Effector memory CD8-positive, alpha-beta T cell (primary cell): ENCODE measurements at regions not wholly inside any gene's neighbourhood (a gene's known extent, or its start where the extent isn't known, plus 50 kb on each side); places are given as distances from the start of the nearest gene placed in this dataset.

Source experiments
- ATAC-seq: fragments of 150-1000 bp; cut with Tn5 transposase; replicated peaks from 2 replicates; pipeline ENCODE4 v1.10.0; 2021; ENCODE audit warnings: mild to moderate bottlenecking, moderate library complexity
- DNase-seq, 3 experiments: peaks; one replicate each; pipeline ENCODE4 v3.0.0; 2021
- H3K27ac Mint-ChIP-seq, 2 donors: one replicate each; pipeline ENCODE4 v1.8.0; 2022; ENCODE audit warnings: mild to moderate bottlenecking in 2 of 2, mixed read lengths in 2 of 2, moderate library complexity in 2 of 2
- H3K27me3 Mint-ChIP-seq, 2 donors: one replicate each; pipeline ENCODE4 v1.8.0; 2022; ENCODE audit warnings: mixed read lengths in 2 of 2
- H3K36me3 Mint-ChIP-seq: one replicate; pipeline ENCODE4 v1.8.0; 2022; ENCODE audit warnings: mild to moderate bottlenecking, moderate library complexity, mixed read lengths; ENCODE audit not compliant: insufficient read depth
- H3K4me1 Mint-ChIP-seq, 2 donors: one replicate each; pipeline ENCODE4 v1.8.0; 2022; ENCODE audit warnings: low read depth in 2 of 2, mixed read lengths in 2 of 2
- H3K4me3 Mint-ChIP-seq, 2 donors: one replicate each; pipeline ENCODE4 v1.8.0; 2022; ENCODE audit warnings: mild to moderate bottlenecking in 2 of 2, mixed read lengths in 2 of 2, moderate library complexity in 2 of 2
- H3K9me3 Mint-ChIP-seq, 2 donors: one replicate each; pipeline ENCODE4 v1.8.0; 2022; ENCODE audit warnings: mixed read lengths in 2 of 2

DNA sequence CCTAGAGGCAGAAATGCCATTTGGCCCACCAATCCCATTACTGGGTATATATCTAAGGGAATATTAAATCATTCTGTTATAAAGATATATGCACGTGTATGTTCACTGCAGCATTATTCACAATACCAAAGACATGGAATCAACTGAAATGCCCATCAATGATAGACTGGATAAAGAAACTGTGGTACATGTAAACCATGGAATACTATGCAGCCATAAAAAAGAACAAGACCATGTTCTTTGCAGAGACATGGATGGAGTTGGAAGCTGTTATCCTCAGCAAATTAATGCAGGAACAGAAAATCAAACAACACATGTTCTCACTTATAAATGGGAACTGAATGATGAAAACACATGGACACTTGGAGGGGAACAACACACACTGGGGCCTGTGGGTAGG is 458.4 kb downstream of the CD83 start:
- H3K4me1 Mint-ChIP-seq, result peaks cover 0 to under 1% of the 10 kb centered on the region in 2 donors
- H3K36me3 Mint-ChIP-seq, result no peaks in the 10 kb centered on the region
- H3K27ac Mint-ChIP-seq, result no peak overlapping the region
- DNase-seq (no peak), ATAC-seq (no peak)
- no peak overlapping the region for H3K4me3 Mint-ChIP-seq
- H3K27me3 Mint-ChIP-seq, result peaks cover 6 to 16% of the 10 kb centered on the region in 2 donors
- no peaks in the 10 kb centered on the region for H3K9me3 Mint-ChIP-seq

- no peak overlapping the region for H3K4me3 Mint-ChIP-seq
These were observed 461.4 kb downstream of the CD83 start for GRCh38 chr6:14578994-14579393.

GRCh38 chr6:14582749-14583148 is 465.2 kb downstream of the CD83 start:
- Mint-ChIP-seq H3K36me3 (no peaks in the 10 kb centered on the region), H3K4me3 (no peak overlapping the region), H3K9me3 (no peaks in the 10 kb centered on the region), H3K27ac (no peak overlapping the region), H3K4me1 (peaks cover 0 to 3% of the 10 kb centered on the region in 2 donors), H3K27me3 (peaks cover 8 to 28% of the 10 kb centered on the region in 2 donors)
- DNase-seq, result no peak
- ATAC-seq, result no peak

More at GRCh38 chr6:14578994-14579393, 461.4 kb downstream of the CD83 start:
- ATAC-seq (no peak), DNase-seq (no peak)
- H3K27me3 Mint-ChIP-seq, result peaks cover 8 to 24% of the 10 kb centered on the region in 2 donors
- H3K27ac Mint-ChIP-seq, result no peak overlapping the region
- no peaks in the 10 kb centered on the region for H3K36me3 Mint-ChIP-seq
- H3K9me3 Mint-ChIP-seq, result no peaks in the 10 kb centered on the region
- peaks cover 0 to 3% of the 10 kb centered on the region in 2 donors for H3K4me1 Mint-ChIP-seq

DNA sequence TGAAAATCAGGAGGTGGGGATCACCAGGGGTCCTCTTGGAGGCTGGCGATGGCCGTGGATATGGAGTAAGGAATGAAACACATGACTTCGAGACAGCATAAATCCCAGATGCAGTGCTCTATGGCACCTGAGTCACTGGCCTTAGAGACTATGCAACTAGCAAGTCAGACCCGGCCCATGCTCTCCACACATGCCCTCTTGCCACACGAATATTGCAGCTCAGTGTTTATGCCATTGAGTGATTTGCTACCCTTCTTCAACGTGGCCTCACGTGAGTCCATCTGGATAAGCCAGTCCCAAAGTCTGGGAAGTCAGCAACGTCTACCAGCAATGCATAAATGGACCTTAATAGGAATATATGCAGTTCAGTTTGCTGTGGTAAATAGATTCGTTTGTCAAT is 466.3 kb downstream of the CD83 start:
- Mint-ChIP-seq H3K9me3 (no peaks in the 10 kb centered on the region), H3K36me3 (no peaks in the 10 kb centered on the region), H3K27ac (no peak overlapping the region), H3K4me3 (no peak overlapping the region), H3K4me1 (peaks cover 0 to 3% of the 10 kb centered on the region in 2 donors), H3K27me3 (peaks cover 8 to 35% of the 10 kb centered on the region in 2 donors)
- DNase-seq (no peak), ATAC-seq (no peak)

DNA sequence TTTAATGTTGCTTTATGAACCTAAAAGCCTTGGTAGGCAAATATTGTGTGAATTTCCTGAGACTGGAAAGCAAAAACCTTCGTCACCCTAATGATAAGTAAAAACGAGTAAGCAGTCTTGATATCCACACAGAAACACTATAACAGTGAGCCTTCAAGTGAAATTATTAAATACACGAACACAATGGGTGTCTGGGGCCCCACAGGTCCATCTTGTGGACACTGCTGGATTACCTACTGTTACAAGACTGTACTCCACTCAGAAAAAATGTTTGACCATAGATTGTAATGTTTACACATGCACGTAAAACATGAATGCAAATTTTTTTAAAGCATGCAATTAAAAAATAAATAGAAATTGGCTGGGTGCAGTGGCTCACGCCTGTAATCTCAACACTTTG is 466.9 kb downstream of the CD83 start:
- DNase-seq (no peak), ATAC-seq (no peak)
- H3K9me3 Mint-ChIP-seq, result no peaks in the 10 kb centered on the region
- no peaks in the 10 kb centered on the region for H3K36me3 Mint-ChIP-seq
- peaks cover 0 to 3% of the 10 kb centered on the region in 2 donors for H3K4me1 Mint-ChIP-seq
- no peak overlapping the region for H3K4me3 Mint-ChIP-seq
- H3K27me3 Mint-ChIP-seq, result peaks cover 8 to 35% of the 10 kb centered on the region in 2 donors
- no peak overlapping the region for H3K27ac Mint-ChIP-seq

- no peak for ATAC-seq
- H3K27me3 Mint-ChIP-seq, result peaks cover 4 to 29% of the 10 kb centered on the region in 2 donors
These were observed 468.1 kb downstream of the CD83 start for GRCh38 chr6:14585689-14586088.

DNA sequence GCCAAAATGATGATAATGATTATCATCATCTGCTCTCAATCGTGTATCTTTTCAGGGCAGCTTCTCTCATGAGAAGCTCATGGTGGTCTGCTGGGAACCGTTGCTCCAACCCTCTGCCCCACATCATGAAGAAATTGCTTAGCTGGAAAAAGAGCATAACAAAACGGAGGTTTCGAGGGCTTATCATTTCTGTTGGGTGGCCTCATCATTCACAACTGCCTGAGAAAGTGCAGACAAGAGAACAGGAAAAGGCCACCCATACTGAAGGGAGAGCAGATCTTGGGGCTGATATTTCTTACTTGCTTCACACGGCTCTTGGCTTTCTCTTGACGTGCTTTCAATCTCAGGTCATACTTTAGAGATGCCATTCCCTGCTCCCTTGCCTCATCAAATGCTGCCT is 471.6 kb downstream of the CD83 start:
- H3K9me3 Mint-ChIP-seq, result no peaks in the 10 kb centered on the region
- no peak overlapping the region for H3K4me3 Mint-ChIP-seq
- H3K27ac Mint-ChIP-seq, result no peak overlapping the region
- ATAC-seq (no peak), DNase-seq (no peak)
- no peaks in the 10 kb centered on the region for H3K36me3 Mint-ChIP-seq
- H3K4me1 Mint-ChIP-seq, result no peaks in the 10 kb centered on the region
- peaks cover 0 to 11% of the 10 kb centered on the region in 2 donors for H3K27me3 Mint-ChIP-seq

More at GRCh38 chr6:14585689-14586088, 468.1 kb downstream of the CD83 start:
- Mint-ChIP-seq H3K36me3 (no peaks in the 10 kb centered on the region), H3K4me1 (peaks cover 0 to 3% of the 10 kb centered on the region in 2 donors), H3K4me3 (no peak overlapping the region), H3K27ac (no peak overlapping the region), H3K9me3 (no peaks in the 10 kb centered on the region)
- DNase-seq, result no peak

- no peak for ATAC-seq
- Mint-ChIP-seq H3K36me3 (no peaks in the 10 kb centered on the region), H3K4me1 (no peaks in the 10 kb centered on the region), H3K9me3 (no peaks in the 10 kb centered on the region), H3K27me3 (peaks cover 0 to 11% of the 10 kb centered on the region in 2 donors), H3K4me3 (no peak overlapping the region), H3K27ac (no peak overlapping the region)
- no peak for DNase-seq
These were observed 473.0 kb downstream of the CD83 start for GRCh38 chr6:14590586-14590985.

DNA sequence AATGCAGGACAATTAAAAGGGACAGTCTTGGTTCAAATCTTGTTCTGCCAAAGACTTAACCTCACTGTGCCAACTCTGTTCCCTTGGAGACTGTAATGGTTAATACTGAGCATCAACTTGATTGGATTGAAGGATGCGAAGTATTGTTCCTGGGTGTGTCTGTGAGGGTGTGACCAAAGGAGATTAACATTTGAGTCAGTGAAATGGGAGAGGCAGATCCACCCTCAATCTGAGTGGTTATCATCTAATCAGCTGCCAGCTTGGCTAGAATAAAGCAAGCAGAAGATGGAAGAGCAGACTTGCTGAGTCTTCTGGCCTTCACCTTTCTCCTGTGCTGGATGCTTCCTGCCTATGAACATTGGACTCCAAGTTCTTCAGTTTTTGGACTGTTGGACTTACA is 474.4 kb downstream of the CD83 start:
- no peak for ATAC-seq
- Mint-ChIP-seq H3K4me1 (no peaks in the 10 kb centered on the region), H3K36me3 (no peaks in the 10 kb centered on the region), H3K27me3 (peaks cover 0 to 11% of the 10 kb centered on the region in 2 donors), H3K9me3 (no peaks in the 10 kb centered on the region), H3K4me3 (no peak overlapping the region), H3K27ac (no peak overlapping the region)
- no peak for DNase-seq

GRCh38 chr6:14593286-14593685 is 475.7 kb downstream of the CD83 start:
- H3K4me3 Mint-ChIP-seq, result no peak overlapping the region
- no peaks in the 10 kb centered on the region for H3K36me3 Mint-ChIP-seq
- DNase-seq (no peak), ATAC-seq (no peak)
- H3K4me1 Mint-ChIP-seq, result no peaks in the 10 kb centered on the region
- no peak overlapping the region for H3K27ac Mint-ChIP-seq
- peaks cover 0 to 2% of the 10 kb centered on the region in 2 donors for H3K27me3 Mint-ChIP-seq
- no peaks in the 10 kb centered on the region for H3K9me3 Mint-ChIP-seq

DNA sequence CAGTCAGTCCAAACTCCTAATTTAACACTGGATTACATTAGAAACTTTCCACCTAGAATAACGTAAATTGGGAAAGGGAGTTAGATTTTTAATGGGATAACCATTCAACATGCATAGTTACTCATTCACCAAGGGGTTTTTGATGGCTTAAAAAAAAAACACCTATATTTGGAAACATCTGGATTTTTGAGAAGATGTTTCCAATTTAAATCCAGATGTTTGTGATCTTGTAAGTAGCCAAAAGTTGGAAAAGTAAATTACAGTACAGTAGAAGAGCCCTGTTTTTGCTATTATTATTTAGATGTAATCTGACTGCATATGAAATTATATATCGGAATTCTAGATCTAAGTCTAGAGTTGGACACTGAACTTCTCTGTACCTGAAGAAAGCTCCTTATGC is 478.2 kb downstream of the CD83 start:
- H3K4me1 Mint-ChIP-seq, result no peaks in the 10 kb centered on the region
- no peak overlapping the region for H3K4me3 Mint-ChIP-seq
- H3K9me3 Mint-ChIP-seq, result no peaks in the 10 kb centered on the region
- H3K36me3 Mint-ChIP-seq, result no peaks in the 10 kb centered on the region
- DNase-seq (no peak), ATAC-seq (no peak)
- no peak overlapping the region for H3K27ac Mint-ChIP-seq
- no peaks in the 10 kb centered on the region for H3K27me3 Mint-ChIP-seq

GRCh38 chr6:14596410-14596809 is 478.8 kb downstream of the CD83 start:
- H3K27ac Mint-ChIP-seq, result no peak overlapping the region
- H3K36me3 Mint-ChIP-seq, result no peaks in the 10 kb centered on the region
- no peaks in the 10 kb centered on the region for H3K4me1 Mint-ChIP-seq
- DNase-seq (no peak), ATAC-seq (no peak)
- no peaks in the 10 kb centered on the region for H3K27me3 Mint-ChIP-seq
- H3K9me3 Mint-ChIP-seq, result no peaks in the 10 kb centered on the region
- H3K4me3 Mint-ChIP-seq, result no peak overlapping the region

- Mint-ChIP-seq H3K36me3 (no peaks in the 10 kb centered on the region), H3K27ac (no peak overlapping the region), H3K27me3 (no peaks in the 10 kb centered on the region), H3K4me3 (no peak overlapping the region), H3K4me1 (no peaks in the 10 kb centered on the region), H3K9me3 (no peaks in the 10 kb centered on the region)
- DNase-seq (no peak), ATAC-seq (no peak)
These were observed 479.5 kb downstream of the CD83 start for GRCh38 chr6:14597090-14597489.

DNA sequence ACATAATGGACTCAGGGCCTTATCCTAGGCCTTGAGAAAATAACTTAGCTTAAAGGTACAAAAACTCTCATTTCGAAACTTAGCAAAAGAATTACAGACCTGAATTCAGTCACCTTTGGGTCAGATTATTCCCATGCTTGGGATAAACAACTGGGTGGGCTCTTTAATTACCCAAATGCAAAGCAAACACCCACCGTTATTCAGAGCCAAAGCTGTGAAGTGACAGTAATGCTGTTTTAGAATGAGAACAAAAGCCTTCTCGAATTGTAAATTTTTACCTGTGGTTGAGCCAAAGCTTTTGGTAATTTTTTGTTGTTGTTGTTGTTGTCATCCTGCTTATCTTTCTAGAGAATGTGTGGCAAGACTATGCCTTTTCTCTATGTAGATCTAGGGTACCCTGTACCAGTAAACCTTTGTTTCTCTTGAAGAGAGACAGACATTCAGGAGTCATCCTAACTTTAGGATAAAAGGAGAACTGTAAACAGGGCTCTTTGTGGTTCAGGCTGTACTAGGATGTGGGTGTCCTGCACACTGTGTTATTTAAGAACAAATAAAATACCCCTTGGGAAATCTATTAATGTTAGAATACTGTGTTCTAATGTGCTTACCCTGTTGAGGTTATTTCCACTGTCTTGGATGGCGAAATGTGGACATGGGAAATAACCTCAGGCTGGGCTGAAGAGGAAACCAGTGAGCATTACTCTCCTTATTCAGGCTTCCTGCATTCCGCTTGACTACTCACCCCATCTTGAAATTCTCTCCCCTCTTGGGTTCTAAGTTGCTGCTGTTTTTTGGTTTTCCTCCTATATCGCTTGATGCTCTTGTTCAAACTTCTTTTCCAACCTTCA is 480.7 kb downstream of the CD83 start:
- no peak overlapping the region for H3K4me3 Mint-ChIP-seq
- no peak overlapping the region for H3K27ac Mint-ChIP-seq
- H3K27me3 Mint-ChIP-seq, result peaks cover 0 to 5% of the 10 kb centered on the region in 2 donors
- H3K9me3 Mint-ChIP-seq, result no peaks in the 10 kb centered on the region
- no peaks in the 10 kb centered on the region for H3K36me3 Mint-ChIP-seq
- ATAC-seq, result no peak
- no peaks in the 10 kb centered on the region for H3K4me1 Mint-ChIP-seq
- DNase-seq, result no peak
